ENCODE measurements at regions not wholly inside any gene's neighbourhood (a gene's known extent, or its start where the extent isn't known, plus 50 kb on each side); places are given as distances from the start of the nearest gene placed in this dataset.

DNA sequence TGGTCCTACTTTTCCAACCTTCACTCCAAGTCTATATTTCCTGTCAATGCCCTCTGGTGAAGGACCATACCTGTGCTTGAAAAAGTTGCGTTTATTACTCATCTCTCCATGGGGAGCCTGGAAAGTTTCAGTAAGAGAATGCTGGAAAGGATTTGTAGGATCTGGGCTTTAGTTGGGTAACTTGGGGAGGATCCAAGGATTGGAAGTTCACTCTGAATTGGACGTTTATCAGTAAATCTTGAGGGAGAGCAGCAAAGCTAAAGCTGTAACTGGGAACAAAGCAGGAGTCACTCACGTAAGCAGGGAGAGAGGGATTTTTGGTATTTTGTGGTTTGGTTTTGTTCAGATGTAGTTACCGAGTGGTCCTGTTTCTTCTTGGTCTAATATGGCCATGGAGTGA lies 51.4 kb upstream of the NPVF start:
- no peak for DNase-seq (ENCODE audit: low read depth, low spot score)
- POLR2A ChIA-PET, result no interaction called here
- TF ChIP-seq, protein P1, sequence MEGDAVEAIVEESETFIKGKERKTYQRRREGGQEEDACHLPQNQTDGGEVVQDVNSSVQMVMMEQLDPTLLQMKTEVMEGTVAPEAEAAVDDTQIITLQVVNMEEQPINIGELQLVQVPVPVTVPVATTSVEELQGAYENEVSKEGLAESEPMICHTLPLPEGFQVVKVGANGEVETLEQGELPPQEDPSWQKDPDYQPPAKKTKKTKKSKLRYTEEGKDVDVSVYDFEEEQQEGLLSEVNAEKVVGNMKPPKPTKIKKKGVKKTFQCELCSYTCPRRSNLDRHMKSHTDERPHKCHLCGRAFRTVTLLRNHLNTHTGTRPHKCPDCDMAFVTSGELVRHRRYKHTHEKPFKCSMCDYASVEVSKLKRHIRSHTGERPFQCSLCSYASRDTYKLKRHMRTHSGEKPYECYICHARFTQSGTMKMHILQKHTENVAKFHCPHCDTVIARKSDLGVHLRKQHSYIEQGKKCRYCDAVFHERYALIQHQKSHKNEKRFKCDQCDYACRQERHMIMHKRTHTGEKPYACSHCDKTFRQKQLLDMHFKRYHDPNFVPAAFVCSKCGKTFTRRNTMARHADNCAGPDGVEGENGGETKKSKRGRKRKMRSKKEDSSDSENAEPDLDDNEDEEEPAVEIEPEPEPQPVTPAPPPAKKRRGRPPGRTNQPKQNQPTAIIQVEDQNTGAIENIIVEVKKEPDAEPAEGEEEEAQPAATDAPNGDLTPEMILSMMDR (IDR thresholded peaks at IDR 0.05; ENCODE audit: insufficient read depth, low read length, missing control alignments), result no peak
- CTCF ChIA-PET, result no interaction called here
- H3K4me3 ChIP-seq (ENCODE audit: low read depth, low read length), result no peak overlapping the region

DNA sequence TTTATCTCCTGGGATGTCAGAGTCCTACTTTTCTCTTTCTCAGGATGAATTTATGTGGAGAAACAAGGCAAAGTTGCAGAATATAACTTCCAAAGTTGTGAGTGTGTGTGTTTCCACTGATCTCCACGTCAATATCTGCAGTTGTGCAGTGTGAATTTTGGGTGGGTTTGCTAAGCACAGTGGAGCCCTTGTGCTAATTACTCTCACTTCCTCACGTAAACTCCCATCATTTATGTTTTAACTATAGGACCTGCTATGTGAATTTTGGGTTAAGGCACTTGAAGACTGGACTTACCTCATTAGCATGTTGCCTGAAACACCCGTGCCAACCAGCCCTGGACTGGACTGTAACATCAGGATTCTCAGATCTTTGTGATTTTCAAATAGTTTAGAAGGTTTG lies 51.9 kb upstream of the NPVF start:
- TF ChIP-seq, protein P1 (IDR thresholded peaks at IDR 0.05; ENCODE audit: insufficient read depth, low read length, missing control alignments), result no peak
- H3K4me3 ChIP-seq (ENCODE audit: low read depth, low read length), result no peak overlapping the region
- POLR2A ChIA-PET, result no interaction called here
- no peak for DNase-seq (ENCODE audit: low read depth, low spot score)
- CTCF ChIA-PET, result no interaction called here

DNA sequence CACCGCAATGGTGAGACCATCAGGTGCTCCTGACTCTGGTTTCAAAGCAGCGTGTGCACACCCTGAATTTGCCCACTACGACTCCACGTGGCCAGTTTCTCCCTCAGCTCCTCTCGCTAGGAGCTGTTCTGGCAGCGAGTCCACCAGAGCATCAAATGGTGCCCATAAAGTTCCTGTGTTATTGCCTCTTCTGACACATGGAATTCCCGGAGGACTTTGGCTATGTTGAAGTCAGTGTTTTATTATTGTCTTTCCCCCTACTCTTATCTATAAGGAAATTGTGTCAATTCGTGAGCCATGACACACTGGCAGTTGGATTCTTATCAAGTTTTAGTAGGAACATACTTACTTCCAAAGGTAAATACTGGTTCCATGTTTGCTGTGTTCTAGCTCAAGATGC lies 53.9 kb upstream of the NPVF start:
- no peak for DNase-seq (ENCODE audit: low read depth, low spot score)
- ChIA-PET CTCF (interaction anchor here (1.4 kb wide), 1 partner anchor 285 kb away, joined by 6 read pairs; no protein-coding TSS in a partner anchor), POLR2A (no interaction called here)
- TF ChIP-seq, protein P1 (IDR thresholded peaks at IDR 0.05; ENCODE audit: insufficient read depth, low read length, missing control alignments), result no peak
- no peak overlapping the region for H3K4me3 ChIP-seq (ENCODE audit: low read depth, low read length)

DNA sequence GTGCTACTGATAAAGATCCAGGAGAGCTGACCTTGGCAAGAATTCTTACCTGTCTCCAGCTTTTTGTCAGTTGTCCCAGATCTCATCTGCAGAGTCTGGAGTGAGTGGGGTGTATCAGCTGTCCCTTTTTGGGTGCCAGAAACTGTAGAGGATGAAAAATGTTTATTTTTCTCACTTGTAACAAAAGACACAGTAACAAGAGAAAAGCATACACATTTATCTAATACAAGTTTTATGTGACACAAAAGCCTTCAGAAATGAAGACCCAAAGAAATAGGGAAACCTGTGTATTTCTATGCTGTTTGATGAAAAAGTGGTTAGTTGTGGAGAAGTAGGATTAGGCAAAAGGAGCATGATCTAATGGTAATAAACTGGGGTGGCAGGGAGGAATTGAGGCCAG lies 58.5 kb upstream of the NPVF start:
- ChIA-PET CTCF (interaction anchor here (1.0 kb wide), 1 partner anchor 20 kb away, joined by 3 read pairs; no protein-coding TSS in a partner anchor), POLR2A (no interaction called here)
- TF ChIP-seq, protein P1 (IDR thresholded peaks at IDR 0.05; ENCODE audit: insufficient read depth, low read length, missing control alignments), result no peak
- DNase-seq (ENCODE audit: low read depth, low spot score), result no peak
- no peak overlapping the region for H3K4me3 ChIP-seq (ENCODE audit: low read depth, low read length)

DNA sequence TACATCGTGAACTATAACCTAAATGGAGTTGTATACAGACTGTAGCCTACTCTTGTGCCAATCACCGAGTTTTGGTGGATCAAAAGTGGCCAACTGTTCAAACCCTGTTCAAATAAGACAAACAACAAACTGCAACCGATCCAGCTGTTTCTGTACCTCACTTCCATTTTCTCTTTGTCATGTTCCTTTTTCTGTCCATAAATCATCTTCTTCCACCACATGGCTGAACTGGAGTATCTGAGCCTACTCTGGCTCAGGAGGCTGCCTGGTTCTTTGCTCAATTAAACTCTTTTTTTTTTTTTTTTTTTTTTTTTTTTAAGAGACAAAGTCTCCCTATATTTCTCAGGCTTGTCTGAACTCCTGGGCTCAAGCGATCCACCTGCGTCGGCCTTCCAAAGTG lies 59.0 kb upstream of the NPVF start:
- ChIA-PET CTCF (no interaction called here), POLR2A (no interaction called here)
- H3K4me3 ChIP-seq (ENCODE audit: low read depth, low read length), result no peak overlapping the region
- no peak for DNase-seq (ENCODE audit: low read depth, low spot score)
- TF ChIP-seq, protein P1 (IDR thresholded peaks at IDR 0.05; ENCODE audit: insufficient read depth, low read length, missing control alignments), result no peak

DNA sequence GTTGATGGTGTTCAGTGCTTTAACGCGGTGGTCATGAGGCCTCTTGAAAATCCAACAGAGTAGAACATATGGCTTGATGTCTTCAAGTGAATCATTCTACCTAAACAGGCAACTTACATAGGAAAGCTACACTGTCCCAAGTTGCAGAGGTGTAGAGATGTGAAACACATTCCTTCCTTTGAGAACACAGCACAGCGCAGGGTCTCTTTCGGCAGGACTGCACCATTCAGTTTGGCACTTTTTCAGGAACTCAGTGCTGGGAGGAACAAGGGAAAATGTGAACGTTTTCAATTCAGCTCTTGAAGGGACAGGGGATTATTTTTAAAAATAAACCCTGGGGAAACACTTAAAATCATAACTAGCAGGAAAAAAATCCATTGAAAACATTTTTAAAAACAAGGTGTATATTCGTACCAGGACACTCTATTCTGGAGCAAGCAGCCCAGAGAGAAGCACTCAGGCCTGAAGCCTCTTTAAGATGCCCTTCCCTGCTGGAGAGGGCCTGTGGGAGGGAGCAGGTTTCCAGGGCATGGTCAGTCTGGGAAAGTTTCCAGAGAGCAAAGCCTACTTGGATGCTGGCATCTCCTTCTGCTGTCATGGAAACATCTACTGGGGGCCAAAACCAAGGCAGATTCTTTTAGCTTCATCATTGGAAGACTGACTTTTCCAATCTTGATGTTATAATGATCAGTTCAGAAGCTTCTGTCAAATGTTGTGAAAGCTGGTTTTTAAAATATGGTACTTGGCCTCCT lies 60.4 kb upstream of the NPVF start:
- DNase-seq (ENCODE audit: low read depth, low spot score), result no peak
- POLR2A ChIA-PET, result no interaction called here
- CTCF ChIA-PET, result no interaction called here
- TF ChIP-seq, protein P1 (IDR thresholded peaks at IDR 0.05; ENCODE audit: insufficient read depth, low read length, missing control alignments), result no peak
- no peak overlapping the region for H3K4me3 ChIP-seq (ENCODE audit: low read depth, low read length)

Measured in AG04449 (cell line).